SH-SY5Y (cell line): ENCODE measurements at regions not wholly inside any gene's neighbourhood (a gene's known extent, or its start where the extent isn't known, plus 50 kb on each side); places are given as distances from the start of the nearest gene placed in this dataset.

ENCODE experiments used
- GATA2 ChIP-seq: IDR thresholded peaks from 2 replicates; pipeline ENCODE4 v1.6.1; 2011; ENCODE audit warnings: mild to moderate bottlenecking, low read depth, low read length
- GATA3 ChIP-seq: IDR thresholded peaks from 2 replicates; pipeline ENCODE4 v1.6.1; 2011; ENCODE audit warnings: low read depth, mild to moderate bottlenecking, low read length, moderate library complexity

DNA sequence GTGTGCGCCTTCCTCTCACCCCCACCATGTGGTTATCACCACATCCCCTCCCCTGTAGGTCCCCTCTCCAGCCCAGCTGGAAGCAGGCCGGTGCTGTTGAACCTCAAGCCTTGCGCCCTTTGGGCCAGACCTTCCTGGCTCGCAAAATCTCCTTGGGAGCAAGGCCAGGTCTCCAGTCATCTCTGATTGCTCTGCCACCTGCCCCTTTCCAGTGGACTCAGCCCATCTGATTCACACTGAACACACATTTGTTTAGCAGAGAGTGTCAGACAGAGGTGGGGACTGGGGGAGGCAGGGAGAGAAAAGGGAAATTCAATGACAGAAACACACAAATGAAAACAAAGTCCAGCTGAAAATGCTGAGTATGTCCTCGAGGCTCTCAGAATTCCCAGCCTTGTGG is 119.4 kb downstream of the TPRA1 start:
- TF ChIP-seq GATA2 (no peak), GATA3 (no peak)
